ENCODE measurements at regions not wholly inside any gene's neighbourhood (a gene's known extent, or its start where the extent isn't known, plus 50 kb on each side); places are given as distances from the start of the nearest gene placed in this dataset.
"Not testable (repeated sequence)": the region's sequence is repeated elsewhere in the genome, so short reads cannot be mapped to it uniquely, and the experiment has no call there.

DNA sequence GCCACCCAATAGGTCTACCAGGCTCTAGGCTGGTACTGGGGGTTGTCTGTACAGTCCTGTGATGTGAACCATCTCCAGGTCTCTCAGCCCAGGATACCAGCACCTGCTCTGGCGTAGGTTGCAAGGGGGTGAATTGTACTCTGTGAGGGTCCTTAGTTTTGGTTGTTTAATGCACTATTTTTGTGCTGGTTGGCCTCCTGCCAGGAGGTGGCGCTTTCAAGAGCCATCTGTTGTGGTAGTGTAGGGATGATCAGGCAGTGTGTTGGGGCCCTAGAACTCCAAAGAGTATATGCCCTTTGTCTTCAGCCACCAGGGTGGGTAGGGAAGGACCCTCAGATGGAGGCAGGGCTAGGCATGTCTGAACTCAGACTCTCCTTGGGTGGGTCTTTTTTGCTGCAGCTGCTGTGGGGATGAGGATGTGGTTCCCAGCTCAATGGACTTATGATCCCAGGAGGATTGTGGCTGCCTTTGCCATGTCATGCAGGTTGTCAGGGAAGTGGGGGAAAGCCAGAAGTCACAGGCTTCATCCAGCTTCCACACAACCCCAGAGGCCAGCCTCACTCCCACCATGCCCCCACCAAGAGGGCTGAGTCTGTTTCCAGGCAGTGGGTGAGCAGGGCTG lies 301.8 kb upstream of the CHRM3 start:
- DNase-seq (ENCODE audit: low read depth) = no peak
- no peak overlapping the region for H3K4me3 ChIP-seq (ENCODE audit: low read depth, low read length)
- TF ChIP-seq, protein P1, sequence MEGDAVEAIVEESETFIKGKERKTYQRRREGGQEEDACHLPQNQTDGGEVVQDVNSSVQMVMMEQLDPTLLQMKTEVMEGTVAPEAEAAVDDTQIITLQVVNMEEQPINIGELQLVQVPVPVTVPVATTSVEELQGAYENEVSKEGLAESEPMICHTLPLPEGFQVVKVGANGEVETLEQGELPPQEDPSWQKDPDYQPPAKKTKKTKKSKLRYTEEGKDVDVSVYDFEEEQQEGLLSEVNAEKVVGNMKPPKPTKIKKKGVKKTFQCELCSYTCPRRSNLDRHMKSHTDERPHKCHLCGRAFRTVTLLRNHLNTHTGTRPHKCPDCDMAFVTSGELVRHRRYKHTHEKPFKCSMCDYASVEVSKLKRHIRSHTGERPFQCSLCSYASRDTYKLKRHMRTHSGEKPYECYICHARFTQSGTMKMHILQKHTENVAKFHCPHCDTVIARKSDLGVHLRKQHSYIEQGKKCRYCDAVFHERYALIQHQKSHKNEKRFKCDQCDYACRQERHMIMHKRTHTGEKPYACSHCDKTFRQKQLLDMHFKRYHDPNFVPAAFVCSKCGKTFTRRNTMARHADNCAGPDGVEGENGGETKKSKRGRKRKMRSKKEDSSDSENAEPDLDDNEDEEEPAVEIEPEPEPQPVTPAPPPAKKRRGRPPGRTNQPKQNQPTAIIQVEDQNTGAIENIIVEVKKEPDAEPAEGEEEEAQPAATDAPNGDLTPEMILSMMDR (IDR thresholded peaks at IDR 0.05; ENCODE audit: insufficient read depth, low read depth, low read length, missing control alignments) = no peak

DNA sequence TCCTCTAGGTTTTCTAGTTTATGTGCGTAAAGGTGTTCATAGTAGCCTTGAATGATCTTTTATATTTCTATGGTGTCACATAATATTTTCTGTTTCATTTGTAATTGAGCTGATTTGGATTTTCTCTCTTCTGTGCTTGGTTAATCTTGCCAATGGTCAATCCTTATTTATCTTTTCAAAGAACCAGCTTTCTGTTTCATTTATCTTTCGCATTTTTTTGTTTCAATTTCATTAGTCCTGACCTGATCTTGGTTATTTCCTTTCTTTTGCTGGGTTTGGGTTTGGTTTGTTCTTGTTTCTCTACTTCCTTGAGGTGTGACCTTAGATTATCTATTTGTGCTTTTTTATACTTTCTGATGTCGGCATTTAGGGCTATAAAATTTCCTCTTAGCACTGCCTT lies 304.4 kb upstream of the CHRM3 start:
- DNase-seq (ENCODE audit: low read depth); H3K4me3 ChIP-seq (ENCODE audit: low read depth, low read length): not testable (repeated sequence)

DNA sequence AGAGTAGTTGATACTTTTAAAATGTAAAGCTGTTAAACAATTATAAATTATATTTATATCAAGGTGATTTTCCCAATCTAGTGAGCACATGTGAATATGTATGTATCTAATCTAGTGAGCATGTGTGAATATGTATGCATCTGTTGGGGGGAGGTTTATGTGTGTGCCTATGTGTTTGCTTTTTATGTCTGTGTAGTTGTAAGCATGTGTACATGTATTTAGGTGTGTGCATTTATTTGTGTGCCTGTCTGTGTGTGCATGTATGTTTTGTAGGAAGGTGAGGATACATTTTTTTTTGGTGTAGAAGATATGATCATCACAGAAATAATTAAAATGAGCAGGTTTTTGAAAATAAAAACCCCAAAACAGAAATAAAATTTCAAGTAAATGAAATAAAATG lies 318.9 kb upstream of the CHRM3 start:
- TF ChIP-seq, protein P1 (IDR thresholded peaks at IDR 0.05; ENCODE audit: insufficient read depth, low read depth, low read length, missing control alignments) = no peak
- no peak overlapping the region for H3K4me3 ChIP-seq (ENCODE audit: low read depth, low read length)
- DNase-seq (ENCODE audit: low read depth) = no peak

DNA sequence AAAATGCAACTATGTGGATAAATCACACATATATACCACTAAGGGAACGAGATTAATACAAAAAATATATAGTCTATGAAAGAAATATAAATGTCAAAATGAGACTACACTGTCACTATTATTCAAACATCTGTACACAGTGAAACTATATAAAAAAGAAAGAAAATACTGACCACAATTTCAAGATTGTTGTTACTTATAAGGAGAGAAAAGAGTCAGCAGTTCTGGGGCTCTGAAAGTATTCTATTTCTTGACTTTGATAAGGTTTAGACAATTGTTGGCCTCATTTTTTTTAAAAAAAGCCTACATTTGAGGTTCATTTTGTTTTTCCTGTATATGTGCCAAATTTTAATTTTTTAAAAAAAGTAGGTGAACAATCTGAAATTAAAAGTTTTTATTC lies 319.3 kb upstream of the CHRM3 start:
- H3K4me3 ChIP-seq (ENCODE audit: low read depth, low read length) = no peak overlapping the region
- TF ChIP-seq, protein P1 (IDR thresholded peaks at IDR 0.05; ENCODE audit: insufficient read depth, low read depth, low read length, missing control alignments) = no peak
- no peak for DNase-seq (ENCODE audit: low read depth)

DNA sequence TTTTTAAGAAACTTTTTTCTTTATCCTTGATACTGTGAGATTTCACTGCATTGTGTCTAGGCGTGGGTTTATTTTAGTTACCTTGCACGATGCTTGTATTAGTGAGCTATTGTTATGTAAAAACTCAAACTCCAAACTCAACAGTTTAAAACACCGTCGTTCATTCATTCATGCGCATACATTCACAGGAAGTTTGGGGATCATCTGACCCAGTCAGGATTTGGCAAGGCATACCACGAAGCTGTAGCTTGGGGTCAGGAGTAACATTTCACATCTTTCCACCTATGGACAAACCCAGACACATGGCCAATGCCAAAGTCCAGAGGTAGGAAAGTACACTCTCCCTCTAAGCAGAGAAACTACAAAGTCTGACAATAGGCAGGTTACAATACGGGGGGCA lies 324.6 kb upstream of the CHRM3 start:
- DNase-seq (ENCODE audit: low read depth) = no peak
- no peak overlapping the region for H3K4me3 ChIP-seq (ENCODE audit: low read depth, low read length)
- TF ChIP-seq, protein P1 (IDR thresholded peaks at IDR 0.05; ENCODE audit: insufficient read depth, low read depth, low read length, missing control alignments) = no peak

DNA sequence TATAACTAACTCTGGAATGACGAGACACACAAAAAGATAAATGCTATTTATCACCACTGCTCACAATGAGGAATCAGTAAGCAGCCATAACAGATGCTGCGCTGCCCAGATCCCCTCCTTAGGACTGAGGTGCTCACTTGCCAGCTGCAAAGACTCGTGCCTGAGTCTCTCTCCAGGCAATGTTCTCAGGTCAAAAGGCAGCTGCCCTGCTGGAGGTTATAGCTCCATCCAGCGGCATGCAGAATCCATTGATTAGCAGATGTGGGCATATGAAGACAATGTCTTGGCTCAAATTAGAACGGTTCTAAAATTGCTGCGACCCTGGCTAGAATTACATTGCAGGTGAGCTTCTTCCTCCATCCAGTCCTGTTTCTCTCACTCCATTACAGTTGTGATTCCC lies 328.2 kb upstream of the CHRM3 start:
- no peak overlapping the region for H3K4me3 ChIP-seq (ENCODE audit: low read depth, low read length)
- TF ChIP-seq, protein P1 (IDR thresholded peaks at IDR 0.05; ENCODE audit: insufficient read depth, low read depth, low read length, missing control alignments) = no peak
- no peak for DNase-seq (ENCODE audit: low read depth)

DNA sequence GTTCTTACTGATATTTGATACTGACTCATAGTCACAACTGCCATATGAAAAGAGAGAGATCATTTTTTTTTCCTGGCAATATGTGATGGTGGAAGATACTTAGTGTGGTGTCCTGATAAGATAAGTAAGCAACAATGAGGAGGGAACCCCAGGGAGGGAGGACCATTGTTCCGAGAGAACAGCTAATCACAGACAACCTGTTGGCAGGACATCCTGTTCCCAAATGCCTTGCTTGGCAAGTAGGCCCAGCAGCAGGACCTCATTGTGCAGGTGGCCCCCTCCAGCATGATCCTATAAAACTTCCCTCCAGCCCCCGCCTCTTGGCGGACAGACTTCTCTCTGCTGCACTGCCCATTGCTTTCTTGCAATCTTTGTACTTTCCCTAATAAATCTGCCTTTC lies 329.4 kb upstream of the CHRM3 start:
- TF ChIP-seq, protein P1 (IDR thresholded peaks at IDR 0.05; ENCODE audit: insufficient read depth, low read depth, low read length, missing control alignments) = no peak
- H3K4me3 ChIP-seq (ENCODE audit: low read depth, low read length) = no peak overlapping the region
- DNase-seq (ENCODE audit: low read depth) = no peak
